GM19238 (cell line): ENCODE measurements at regions not wholly inside any gene's neighbourhood (a gene's known extent, or its start where the extent isn't known, plus 50 kb on each side); places are given as distances from the start of the nearest gene placed in this dataset.

Source experiments
- DNase-seq: peaks from one replicate; pipeline ENCODE4 v3.0.0; 2011; ENCODE audit warnings: low spot score; ENCODE audit not compliant: insufficient read length

DNA sequence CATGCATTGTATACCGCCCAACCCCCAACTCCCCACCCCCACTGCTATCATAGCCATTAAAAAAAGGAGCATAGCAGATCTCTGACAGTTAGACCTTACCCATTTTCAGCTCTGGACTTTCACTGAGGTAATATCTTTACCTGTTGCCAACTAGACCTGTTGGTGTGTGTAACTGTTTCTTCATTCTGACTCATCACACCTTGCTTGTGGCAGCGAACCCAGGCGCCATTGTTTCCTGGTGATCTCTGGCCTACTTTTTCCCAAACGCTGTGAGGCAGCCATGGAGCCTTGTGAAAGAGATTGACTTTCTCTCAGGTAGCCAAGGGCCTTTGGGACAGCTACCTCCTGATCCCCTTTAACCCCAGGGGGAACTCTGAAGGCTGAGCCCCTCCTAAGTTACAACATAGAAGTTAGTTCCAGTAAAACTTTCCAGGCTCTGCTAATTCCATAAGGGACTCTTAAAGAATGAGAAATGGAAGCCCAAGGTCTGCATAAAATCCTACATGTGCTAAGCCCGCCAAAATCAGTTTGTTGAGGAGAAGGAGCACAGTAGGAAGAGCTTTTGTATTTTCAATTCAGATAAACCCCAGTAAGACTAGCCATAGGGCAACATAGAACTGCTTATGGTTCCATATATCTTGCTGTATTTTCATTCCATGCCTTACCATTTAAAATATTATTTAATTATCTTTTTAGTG, 196.1 kb upstream of the CAMK1G start:
- DNase-seq = no peak

DNA sequence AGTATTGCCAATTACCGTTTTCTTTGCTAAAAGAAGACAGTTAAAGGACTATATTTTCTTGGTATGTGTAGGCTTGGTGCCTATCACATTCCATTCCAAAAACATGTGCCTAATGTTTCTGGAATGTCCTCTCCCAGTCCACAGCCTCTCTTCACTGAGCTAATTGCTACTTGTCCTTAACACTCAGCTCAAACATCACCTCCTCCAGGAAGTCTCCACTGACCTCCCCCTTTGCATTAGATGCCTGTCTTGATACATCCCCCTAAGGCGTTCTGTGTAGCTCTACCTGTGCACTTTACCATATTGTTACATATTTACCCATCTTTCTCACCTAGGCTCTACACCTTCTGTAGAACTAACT, 195.6 kb upstream of the CAMK1G start:
- no peak for DNase-seq

- DNase-seq = no peak
Observed at GRCh38 chr1:209388358-209388757, 195.2 kb upstream of the CAMK1G start.

- no peak for DNase-seq
Observed at GRCh38 chr1:209389258-209389657, 194.3 kb upstream of the CAMK1G start.

- DNase-seq = no peak
Observed at GRCh38 chr1:209389975-209390374, 193.5 kb upstream of the CAMK1G start.

GRCh38 chr1:209390764-209391163, 192.8 kb upstream of the CAMK1G start:
- no peak for DNase-seq

DNA sequence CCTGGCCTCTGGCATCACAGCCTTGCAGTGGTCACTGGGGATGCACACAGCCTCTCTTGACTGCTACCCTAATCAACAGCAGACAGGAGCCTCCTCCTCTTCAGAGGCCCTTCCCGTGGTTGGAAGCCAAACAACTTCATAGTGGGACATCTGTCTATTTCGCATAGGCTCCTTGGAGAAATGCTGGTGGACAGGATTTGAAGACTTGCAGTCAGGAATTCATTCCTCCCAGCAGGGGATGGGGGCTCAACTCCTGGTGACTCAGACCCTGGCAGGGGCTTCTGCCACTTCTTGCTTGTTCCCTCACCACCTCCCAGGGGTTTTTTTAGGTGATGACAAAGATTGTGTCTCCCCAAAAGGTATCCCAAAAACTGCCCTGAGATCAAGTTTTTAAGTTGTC, 191.7 kb upstream of the CAMK1G start:
- no peak for DNase-seq

- no peak for DNase-seq
Observed at GRCh38 chr1:209395169-209395568, 188.3 kb upstream of the CAMK1G start.

DNA sequence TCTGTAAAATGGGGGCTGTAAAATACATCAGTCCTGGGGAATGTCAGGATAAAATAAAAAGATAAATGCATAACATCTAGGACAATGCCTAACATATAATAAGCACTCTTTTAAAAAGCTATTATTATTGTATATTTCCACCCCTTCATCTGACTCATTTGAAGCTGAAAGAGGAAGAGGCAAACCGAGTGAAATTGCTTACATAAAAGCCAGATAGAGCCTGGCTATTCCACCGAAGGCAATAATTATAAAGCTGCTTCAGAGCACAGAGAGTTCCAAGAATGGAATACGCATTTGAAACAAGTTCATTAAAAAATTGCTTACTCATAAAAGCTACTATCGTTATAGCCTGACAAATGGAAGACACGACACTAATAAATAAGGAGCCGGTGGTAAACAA, 186.1 kb upstream of the CAMK1G start:
- no peak for DNase-seq

GRCh38 chr1:209397910-209398309, 185.6 kb upstream of the CAMK1G start:
- no peak for DNase-seq

- no peak for DNase-seq
Observed at GRCh38 chr1:209398313-209398991, 185.1 kb upstream of the CAMK1G start.

- DNase-seq = no peak
Observed at GRCh38 chr1:209399800-209400199, 183.7 kb upstream of the CAMK1G start.

DNA sequence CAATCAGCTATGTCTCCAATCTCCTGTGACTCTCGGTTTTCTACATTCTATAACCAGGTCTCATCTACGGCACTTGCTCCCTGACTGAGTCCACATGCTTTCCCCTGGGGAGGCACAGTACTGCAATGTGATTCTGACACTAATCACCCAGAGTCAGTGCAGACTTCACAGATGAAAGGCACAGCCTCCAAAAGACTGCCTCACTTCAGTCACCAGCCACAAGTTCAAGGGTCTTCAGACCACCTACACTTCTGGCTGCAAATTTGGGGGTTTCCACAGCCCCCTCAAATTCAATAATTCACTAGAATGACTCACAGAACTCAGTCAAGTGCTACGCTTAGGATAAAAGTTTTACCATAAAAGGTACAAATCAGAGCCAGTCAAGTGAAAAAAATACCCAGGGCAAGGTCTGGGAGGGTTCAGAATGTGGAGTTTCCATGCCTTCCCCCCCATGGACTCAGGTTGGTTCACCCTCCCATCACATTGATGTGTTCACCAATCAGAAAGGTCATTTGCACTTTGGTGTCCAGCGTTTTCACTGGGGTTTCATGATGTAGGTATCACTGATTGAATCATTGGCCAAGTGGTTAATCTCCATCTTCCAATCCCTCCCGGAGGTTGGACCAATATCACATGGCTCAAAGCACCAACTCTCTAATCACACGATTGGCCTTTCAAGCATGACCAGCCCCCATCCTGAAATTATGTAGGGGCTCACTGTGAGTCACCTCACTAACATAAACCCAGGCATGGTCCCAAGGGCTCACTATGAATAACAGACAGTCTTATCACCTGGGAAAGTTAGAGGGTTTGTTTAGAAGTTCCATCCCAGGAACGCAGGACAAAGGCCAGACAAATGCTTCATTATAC, 182.9 kb upstream of the CAMK1G start:
- no peak for DNase-seq

DNA sequence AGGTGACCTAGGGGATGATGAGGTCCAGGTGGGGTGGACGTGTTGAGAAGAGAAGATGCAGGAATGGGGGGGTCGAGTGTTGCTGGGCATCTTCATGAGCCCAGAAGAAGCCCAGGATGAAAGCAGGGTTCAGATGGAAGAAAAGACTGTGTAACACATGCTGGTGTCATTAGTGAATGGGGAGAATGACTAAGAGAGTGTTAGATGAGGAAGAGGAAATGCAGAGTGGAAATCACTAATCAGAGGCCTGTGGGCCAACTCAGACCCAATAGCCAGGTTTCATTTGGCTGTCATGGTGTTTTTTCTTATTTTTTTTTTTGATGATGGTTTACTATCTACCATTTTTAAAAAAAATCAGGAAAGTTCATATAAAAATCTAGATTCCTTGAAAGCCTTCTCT, 180.8 kb upstream of the CAMK1G start:
- no peak for DNase-seq

GRCh38 chr1:209403921-209404320, 179.6 kb upstream of the CAMK1G start:
- DNase-seq = no peak

DNA sequence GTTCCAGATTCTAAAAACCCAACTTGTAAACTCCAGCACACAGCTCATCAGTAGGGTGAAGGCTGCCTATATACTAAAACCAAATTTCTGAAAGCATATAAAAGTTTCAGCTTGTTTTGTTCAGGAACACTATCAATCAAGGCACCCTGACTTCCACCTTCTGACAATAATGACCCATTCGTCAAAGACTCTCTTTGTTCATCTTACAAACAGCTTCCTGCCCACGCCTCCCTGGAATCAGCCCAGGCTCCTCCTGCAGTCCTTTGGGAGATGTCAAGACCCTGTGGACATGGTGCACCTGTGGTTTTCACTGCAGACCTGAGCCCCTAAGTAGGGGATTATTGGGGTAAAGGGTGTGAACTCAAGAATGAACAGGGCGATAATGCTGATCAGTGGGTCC, 178.9 kb upstream of the CAMK1G start:
- DNase-seq = no peak

- no peak for DNase-seq
Observed at GRCh38 chr1:209405183-209405814, 178.2 kb upstream of the CAMK1G start.

GRCh38 chr1:209406168-209406567, 177.3 kb upstream of the CAMK1G start:
- no peak for DNase-seq

DNA sequence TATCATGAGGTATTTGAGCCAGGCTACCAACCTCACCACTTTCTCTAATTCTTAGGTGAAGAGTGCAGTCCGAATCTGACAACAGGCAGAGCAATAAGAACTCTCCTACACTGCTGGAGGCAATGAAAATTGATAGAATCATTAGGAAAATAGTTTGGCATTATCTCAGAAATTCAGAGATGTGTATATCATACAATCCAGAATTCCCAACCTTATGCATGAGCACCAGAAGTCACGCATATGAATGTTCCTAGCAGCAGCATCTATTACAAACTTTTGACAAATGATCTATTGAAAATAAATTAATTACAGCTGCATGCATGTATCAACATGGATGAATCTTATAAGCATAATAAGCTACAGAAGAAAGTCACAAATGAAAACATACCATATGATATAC, 176.9 kb upstream of the CAMK1G start:
- no peak for DNase-seq

DNA sequence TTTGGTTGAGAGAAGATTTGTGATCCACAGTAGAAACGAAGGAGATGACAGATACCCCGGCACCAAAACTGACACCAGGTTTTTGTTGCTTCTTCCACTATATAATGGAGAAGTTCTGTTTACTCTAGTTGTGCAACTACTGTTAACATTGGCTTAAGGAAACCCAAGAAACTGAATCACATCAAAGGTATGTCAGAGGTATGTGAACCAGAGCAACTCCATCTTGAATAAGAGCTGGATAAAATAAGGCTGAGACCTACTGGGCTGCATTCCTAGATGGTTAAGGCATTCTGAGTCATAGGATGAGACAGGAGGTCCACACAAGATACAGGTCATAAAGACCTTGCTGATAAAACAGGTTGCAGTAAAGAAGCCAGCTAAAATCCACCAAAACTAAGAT, 173.7 kb upstream of the CAMK1G start:
- no peak for DNase-seq

GRCh38 chr1:209411491-209411929, 172.0 kb upstream of the CAMK1G start:
- DNase-seq = no peak

DNA sequence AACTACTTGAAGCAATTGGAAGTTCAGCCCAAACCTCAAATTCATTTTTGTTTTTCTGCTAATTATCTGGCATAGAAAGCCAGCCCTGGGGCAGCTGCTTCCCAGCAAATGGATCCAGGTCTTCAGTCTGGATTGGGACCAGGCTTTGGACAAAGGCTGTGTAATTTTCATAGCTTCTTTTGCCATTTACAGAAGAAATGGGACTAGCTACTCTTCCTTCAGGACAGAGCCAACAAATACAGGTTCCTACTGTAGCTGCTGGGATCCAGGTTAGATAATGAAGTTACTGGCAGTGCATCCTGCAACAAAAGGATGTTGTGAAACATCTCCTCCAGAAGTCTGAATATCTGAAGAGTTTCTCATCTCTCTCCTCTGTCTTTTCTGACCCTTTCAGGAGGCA, 171.5 kb upstream of the CAMK1G start:
- DNase-seq = no peak
